Panc1 (cell line): ENCODE measurements at regions not wholly inside any gene's neighbourhood (a gene's known extent, or its start where the extent isn't known, plus 50 kb on each side); places are given as distances from the start of the nearest gene placed in this dataset.

Experiments used
- ATAC-seq: fragments of 200-7000 bp; cut with Tn5 transposase; 2 replicates; pipeline ENCODE4 v1.9.1; 2020; ENCODE audit warnings: mild to moderate bottlenecking, moderate library complexity
- BruUV-seq: library from RNA; stranded (reverse); fragments of 400-500 nt; replicated peaks from 2 replicates; lab custom pipeline; 2021; lab: Mats Ljungman, UMichigan
- CTCF ChIA-PET: fragments of 300-600 bp; sonication (Branson Sonifier 250); formaldehyde crosslinking; loops from one replicate; lab custom pipeline; 2022; ENCODE audit warnings: antibody characterized with exemption; lab: Charles Lee
- POLR2A ChIA-PET: fragments of 300-600 bp; sonication (Branson Sonifier 250); formaldehyde crosslinking; loops from one replicate; lab custom pipeline; 2022; ENCODE audit warnings: antibody characterized with exemption; lab: Charles Lee
- DNase-seq: peaks from one replicate; pipeline ENCODE4 v3.0.0-alpha.2; 2010; ENCODE audit warnings: low read depth, low spot score
- H3K27ac ChIP-seq: 2 replicates; pipeline ENCODE4 v1.5.1; 2011; ENCODE audit warnings: mild to moderate bottlenecking, low read length, inconsistent platforms
- H3K27me3 ChIP-seq: fragments of 200-500 bp; sonication (Bioruptor generic); 2 replicates; pipeline ENCODE4 v1.6.0; 2014; ENCODE audit warnings: low read length, inconsistent platforms; ENCODE audit not compliant: control insufficient read depth, insufficient read depth
- H3K36me3 ChIP-seq: fragments of 200-500 bp; sonication (Bioruptor generic); 2 replicates; pipeline ENCODE4 v1.5.1; 2014; ENCODE audit warnings: inconsistent platforms, mild to moderate bottlenecking, low read length, moderate library complexity; ENCODE audit not compliant: control insufficient read depth, insufficient read depth
- H3K4me1 ChIP-seq: 2 replicates; pipeline ENCODE4 v1.5.1; 2011; ENCODE audit warnings: inconsistent platforms, mild to moderate bottlenecking, low read length, moderate library complexity; ENCODE audit not compliant: control insufficient read depth, insufficient read depth
- H3K4me3 ChIP-seq, 2 experiments: 2 replicates each; pipeline ENCODE4 v1.5.1; 2011 to 2012; ENCODE audit warnings: low read depth in 2 of 2, low read length in 2 of 2, mild to moderate bottlenecking in 2 of 2, inconsistent platforms in 1 of 2, moderate library complexity in 1 of 2
- H3K9me3 ChIP-seq: fragments of 200-500 bp; sonication (Bioruptor generic); 2 replicates; pipeline ENCODE4 v1.5.1; 2014; ENCODE audit warnings: low read depth, mild to moderate bottlenecking, inconsistent platforms, low read length, moderate library complexity; ENCODE audit not compliant: control insufficient read depth, insufficient read depth
- POLR2AphosphoS5 ChIP-seq: IDR thresholded peaks from 2 replicates; pipeline ENCODE4 v1.6.1; 2012; ENCODE audit warnings: mild to moderate bottlenecking, low read depth, low read length, moderate library complexity
- SIN3A ChIP-seq: IDR thresholded peaks from 2 replicates; pipeline ENCODE4 v1.6.1; 2012; ENCODE audit warnings: low read depth, mild to moderate bottlenecking, low read length, moderate library complexity, borderline replicate concordance; ENCODE audit not compliant: insufficient read depth
- TCF7L2 ChIP-seq: IDR thresholded peaks from 2 replicates; pipeline ENCODE4 v1.6.1; 2011; ENCODE audit warnings: mild to moderate bottlenecking, low read depth, low read length, inconsistent platforms
- in situ Hi-C: cut with HindIII; loops from 2 replicates; pipeline ENCODE4 v1.10.0; 2016; ENCODE audit warnings: low sequenced_read_pairs, low pct_unique_long_range_greater_than_20kb
- intact Hi-C: fragments of 100-400 bp; cut with micrococcal nuclease; formaldehyde crosslinking; loops from one replicate; pipeline ENCODE4 v1.10.0; 2022; ENCODE audit not compliant: unreplicated experiment
- TF ChIP-seq, protein P1 (sequence below): fragments of 450-650 bp; IDR thresholded peaks from 2 replicates; pipeline ENCODE4 v1.5.1; 2017; ENCODE audit warnings: mild to moderate bottlenecking
- TF ChIP-seq, protein P2 (sequence below), 2 experiments: IDR thresholded peaks; 2 replicates each; pipeline ENCODE4 v1.6.1; 2011 to 2012; ENCODE audit warnings: low read depth in 2 of 2, control low read depth in 1 of 2, low read length in 1 of 2, mild to moderate bottlenecking in 1 of 2, moderate library complexity in 1 of 2; ENCODE audit not compliant: insufficient read depth in 1 of 2

DNA sequence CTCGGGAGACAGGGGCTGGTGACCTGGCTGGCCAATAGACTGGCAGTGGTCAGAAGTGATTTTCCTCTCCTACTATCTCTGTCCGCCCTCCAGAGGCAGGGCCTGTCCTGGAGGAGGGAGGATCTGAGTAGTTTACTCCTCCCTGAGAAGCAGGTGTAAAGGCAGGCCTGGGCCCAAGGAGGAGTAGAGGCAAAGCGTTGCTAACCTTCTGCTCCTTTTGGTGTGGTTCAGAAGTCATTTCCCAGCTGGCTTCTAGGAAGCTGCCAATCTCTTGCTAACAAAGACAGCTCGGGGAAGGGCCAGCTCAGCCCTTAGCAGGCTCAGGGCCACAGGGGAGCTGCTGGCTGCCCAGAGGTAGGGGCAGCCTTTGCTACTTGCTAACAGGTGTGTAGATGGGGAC, 151.1 kb upstream of the NECTIN1 start:
- intact Hi-C loops (no loop called here), in situ Hi-C loops (no loop called here)
- H3K9me3 ChIP-seq: no peaks in the 10 kb centered on the region
- no peak for DNase-seq
- no TSS peak for BruUV-seq
- H3K4me3 ChIP-seq: no peak overlapping the region
- H3K27ac ChIP-seq: no peak overlapping the region
- H3K4me1 ChIP-seq: no peaks in the 10 kb centered on the region
- CTCF ChIA-PET: no interaction called here
- H3K27me3 ChIP-seq: peaks cover 14% of the 10 kb centered on the region
- POLR2A ChIA-PET: no interaction called here
- no peak; the same call in 1 of the 2 replicates for ATAC-seq
- no peaks in the 10 kb centered on the region for H3K36me3 ChIP-seq
- TF ChIP-seq POLR2AphosphoS5 (no peak), TCF7L2 (no peak)
- TF ChIP-seq, protein P1, sequence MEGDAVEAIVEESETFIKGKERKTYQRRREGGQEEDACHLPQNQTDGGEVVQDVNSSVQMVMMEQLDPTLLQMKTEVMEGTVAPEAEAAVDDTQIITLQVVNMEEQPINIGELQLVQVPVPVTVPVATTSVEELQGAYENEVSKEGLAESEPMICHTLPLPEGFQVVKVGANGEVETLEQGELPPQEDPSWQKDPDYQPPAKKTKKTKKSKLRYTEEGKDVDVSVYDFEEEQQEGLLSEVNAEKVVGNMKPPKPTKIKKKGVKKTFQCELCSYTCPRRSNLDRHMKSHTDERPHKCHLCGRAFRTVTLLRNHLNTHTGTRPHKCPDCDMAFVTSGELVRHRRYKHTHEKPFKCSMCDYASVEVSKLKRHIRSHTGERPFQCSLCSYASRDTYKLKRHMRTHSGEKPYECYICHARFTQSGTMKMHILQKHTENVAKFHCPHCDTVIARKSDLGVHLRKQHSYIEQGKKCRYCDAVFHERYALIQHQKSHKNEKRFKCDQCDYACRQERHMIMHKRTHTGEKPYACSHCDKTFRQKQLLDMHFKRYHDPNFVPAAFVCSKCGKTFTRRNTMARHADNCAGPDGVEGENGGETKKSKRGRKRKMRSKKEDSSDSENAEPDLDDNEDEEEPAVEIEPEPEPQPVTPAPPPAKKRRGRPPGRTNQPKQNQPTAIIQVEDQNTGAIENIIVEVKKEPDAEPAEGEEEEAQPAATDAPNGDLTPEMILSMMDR: no peak
- TF ChIP-seq, protein P2, sequence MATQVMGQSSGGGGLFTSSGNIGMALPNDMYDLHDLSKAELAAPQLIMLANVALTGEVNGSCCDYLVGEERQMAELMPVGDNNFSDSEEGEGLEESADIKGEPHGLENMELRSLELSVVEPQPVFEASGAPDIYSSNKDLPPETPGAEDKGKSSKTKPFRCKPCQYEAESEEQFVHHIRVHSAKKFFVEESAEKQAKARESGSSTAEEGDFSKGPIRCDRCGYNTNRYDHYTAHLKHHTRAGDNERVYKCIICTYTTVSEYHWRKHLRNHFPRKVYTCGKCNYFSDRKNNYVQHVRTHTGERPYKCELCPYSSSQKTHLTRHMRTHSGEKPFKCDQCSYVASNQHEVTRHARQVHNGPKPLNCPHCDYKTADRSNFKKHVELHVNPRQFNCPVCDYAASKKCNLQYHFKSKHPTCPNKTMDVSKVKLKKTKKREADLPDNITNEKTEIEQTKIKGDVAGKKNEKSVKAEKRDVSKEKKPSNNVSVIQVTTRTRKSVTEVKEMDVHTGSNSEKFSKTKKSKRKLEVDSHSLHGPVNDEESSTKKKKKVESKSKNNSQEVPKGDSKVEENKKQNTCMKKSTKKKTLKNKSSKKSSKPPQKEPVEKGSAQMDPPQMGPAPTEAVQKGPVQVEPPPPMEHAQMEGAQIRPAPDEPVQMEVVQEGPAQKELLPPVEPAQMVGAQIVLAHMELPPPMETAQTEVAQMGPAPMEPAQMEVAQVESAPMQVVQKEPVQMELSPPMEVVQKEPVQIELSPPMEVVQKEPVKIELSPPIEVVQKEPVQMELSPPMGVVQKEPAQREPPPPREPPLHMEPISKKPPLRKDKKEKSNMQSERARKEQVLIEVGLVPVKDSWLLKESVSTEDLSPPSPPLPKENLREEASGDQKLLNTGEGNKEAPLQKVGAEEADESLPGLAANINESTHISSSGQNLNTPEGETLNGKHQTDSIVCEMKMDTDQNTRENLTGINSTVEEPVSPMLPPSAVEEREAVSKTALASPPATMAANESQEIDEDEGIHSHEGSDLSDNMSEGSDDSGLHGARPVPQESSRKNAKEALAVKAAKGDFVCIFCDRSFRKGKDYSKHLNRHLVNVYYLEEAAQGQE (IDR thresholded peaks at IDR 0.05; ENCODE audit: insufficient read depth in 1 of 2, low read depth in 2 of 2, low read length in 1 of 2): no peak

DNA sequence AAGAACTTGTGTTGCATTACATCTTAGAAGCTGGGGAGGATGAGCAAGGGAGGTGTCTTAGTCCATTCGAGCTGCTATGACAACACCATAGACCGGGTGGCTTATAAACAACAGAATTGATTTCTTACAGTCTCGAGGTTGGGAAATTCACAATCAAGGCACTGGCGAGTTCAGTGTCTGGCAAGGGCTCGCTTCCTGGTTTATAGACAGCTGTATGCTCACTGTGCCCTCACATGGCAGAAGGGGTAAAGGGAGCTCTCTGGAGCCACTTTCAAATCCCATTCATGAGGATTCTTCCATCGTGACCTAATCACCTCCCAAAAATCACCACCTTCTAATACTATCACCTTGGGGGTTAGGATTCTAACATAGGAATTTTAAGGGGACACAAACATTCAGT, 150.0 kb upstream of the NECTIN1 start:
- Histone ChIP-seq H3K36me3 (no peaks in the 10 kb centered on the region), H3K27me3 (peaks cover 16% of the 10 kb centered on the region), H3K4me1 (no peaks in the 10 kb centered on the region), H3K27ac (no peak overlapping the region), H3K4me3 (no peak overlapping the region), H3K9me3 (no peaks in the 10 kb centered on the region)
- DNase-seq (no peak), ATAC-seq (no peak)
- no peak for TF ChIP-seq SIN3A
- TF ChIP-seq, protein P1: no peak; the same call in 1 of the 2 replicates
- TF ChIP-seq POLR2AphosphoS5: no peak
- no peak for TF ChIP-seq TCF7L2
- TF ChIP-seq, protein P2 (IDR thresholded peaks at IDR 0.05; ENCODE audit: insufficient read depth in 1 of 2, low read depth in 2 of 2, low read length in 1 of 2): no peak
- ChIA-PET POLR2A (no interaction called here), CTCF (no interaction called here)
- BruUV-seq: no TSS peak
- intact Hi-C loops (no loop called here), in situ Hi-C loops (no loop called here)
